Stimulated activated CD4-positive, alpha-beta T cell treated with anti-CD3 and anti-CD28 coated beads, Interleukin-2, amount 100 ng/mL, for 4 hours (primary cell): ENCODE measurements at regions not wholly inside any gene's neighbourhood (a gene's known extent, or its start where the extent isn't known, plus 50 kb on each side); places are given as distances from the start of the nearest gene placed in this dataset.
"Not testable (repeated sequence)": the region's sequence is repeated elsewhere in the genome, so short reads cannot be mapped to it uniquely, and the experiment has no call there.

ENCODE experiments used
- DNase-seq: peaks from one replicate; pipeline ENCODE4 v3.0.0-alpha.2; 2020; ENCODE audit warnings: low read depth

GRCh38 chr4:114034189-114034588, 54.7 kb upstream of the ARSJ start:
- DNase-seq, result no peak

- no peak for DNase-seq
Observed at GRCh38 chr4:114036426-114036825, 57.0 kb upstream of the ARSJ start.

- no peak for DNase-seq
Observed at GRCh38 chr4:114036864-114037263, 57.4 kb upstream of the ARSJ start.

GRCh38 chr4:114037988-114038387, 58.5 kb upstream of the ARSJ start:
- no peak for DNase-seq

- no peak for DNase-seq
Observed at GRCh38 chr4:114038762-114039387, 59.4 kb upstream of the ARSJ start.

- DNase-seq, result no peak
Observed at GRCh38 chr4:114040319-114041116, 61.1 kb upstream of the ARSJ start.

- no peak for DNase-seq
Observed at GRCh38 chr4:114041117-114041475, 61.6 kb upstream of the ARSJ start.

- DNase-seq, result no peak
Observed at GRCh38 chr4:114043116-114043515, 63.7 kb upstream of the ARSJ start.

GRCh38 chr4:114044351-114044750, 64.9 kb upstream of the ARSJ start:
- not testable (repeated sequence) for DNase-seq

GRCh38 chr4:114046331-114046730, 66.9 kb upstream of the ARSJ start:
- no peak for DNase-seq

- not testable (repeated sequence) for DNase-seq
Observed at GRCh38 chr4:114048154-114048553, 68.7 kb upstream of the ARSJ start.

- DNase-seq, result no peak
Observed at GRCh38 chr4:114052227-114052626, 72.8 kb upstream of the ARSJ start.

GRCh38 chr4:114056599-114056998, 77.2 kb upstream of the ARSJ start:
- no peak for DNase-seq

GRCh38 chr4:114057746-114058145, 78.3 kb upstream of the ARSJ start:
- DNase-seq, result no peak

GRCh38 chr4:114062499-114062898, 83.1 kb upstream of the ARSJ start:
- DNase-seq, result no peak

- DNase-seq, result no peak
Observed at GRCh38 chr4:114072781-114073180, 93.3 kb upstream of the ARSJ start.

GRCh38 chr4:114076899-114077570, 97.6 kb upstream of the ARSJ start:
- no peak for DNase-seq

GRCh38 chr4:114077610-114078009, 98.2 kb upstream of the ARSJ start:
- no peak for DNase-seq

- no peak for DNase-seq
Observed at GRCh38 chr4:114078636-114079035, 99.2 kb upstream of the ARSJ start.

- no peak for DNase-seq
Observed at GRCh38 chr4:114081783-114082182, 102.3 kb upstream of the ARSJ start.

GRCh38 chr4:114082348-114082747, 102.9 kb upstream of the ARSJ start:
- DNase-seq, result no peak

GRCh38 chr4:114085611-114086345, 106.3 kb upstream of the ARSJ start:
- no peak for DNase-seq
